ENCODE measurements at regions not wholly inside any gene's neighbourhood (a gene's known extent, or its start where the extent isn't known, plus 50 kb on each side); places are given as distances from the start of the nearest gene placed in this dataset.
"Not testable (repeated sequence)": the region's sequence is repeated elsewhere in the genome, so short reads cannot be mapped to it uniquely, and the experiment has no call there.

- Histone ChIP-seq H3K4me1 (ENCODE audit: control insufficient read depth in 1 of 2, insufficient read depth in 2 of 2, low read length in 2 of 2) (no peaks in the 10 kb centered on the region), H3K4me3 (ENCODE audit: low read depth in 1 of 2, low read length in 2 of 2) (no peak overlapping the region), H3K9me3 (ENCODE audit: control insufficient read depth in 1 of 2, low read length in 2 of 2) (no peaks in the 10 kb centered on the region), H3K27me3 (ENCODE audit: low read depth, low read length) (no peaks in the 10 kb centered on the region), H3K27ac (ENCODE audit: low read length) (no peak overlapping the region), H3K36me3 (ENCODE audit: control insufficient read depth in 1 of 2, insufficient read depth in 2 of 2, low read length in 2 of 2) (no peaks in the 10 kb centered on the region)
Observed at GRCh38 chr11:69898123-69898522, 78.9 kb upstream of the FGF3 start.

GRCh38 chr11:69899957-69900821, 81.0 kb upstream of the FGF3 start:
- Histone ChIP-seq H3K4me1 (ENCODE audit: control insufficient read depth in 1 of 2, insufficient read depth in 2 of 2, low read length in 2 of 2) (no peaks in the 10 kb centered on the region), H3K9me3 (ENCODE audit: control insufficient read depth in 1 of 2, low read length in 2 of 2) (no peaks in the 10 kb centered on the region), H3K36me3 (ENCODE audit: control insufficient read depth in 1 of 2, insufficient read depth in 2 of 2, low read length in 2 of 2) (no peaks in the 10 kb centered on the region), H3K4me3 (ENCODE audit: low read depth in 1 of 2, low read length in 2 of 2) (no peak overlapping the region), H3K27me3 (ENCODE audit: low read depth, low read length) (no peaks in the 10 kb centered on the region), H3K27ac (ENCODE audit: low read length) (no peak overlapping the region)

GRCh38 chr11:69900822-69901302, 81.6 kb upstream of the FGF3 start:
- H3K27ac ChIP-seq (ENCODE audit: low read length); H3K27me3 ChIP-seq (ENCODE audit: low read depth, low read length); H3K4me3 ChIP-seq (ENCODE audit: low read depth in 1 of 2, low read length in 2 of 2); H3K4me1 ChIP-seq (ENCODE audit: control insufficient read depth in 1 of 2, insufficient read depth in 2 of 2, low read length in 2 of 2); H3K36me3 ChIP-seq (ENCODE audit: control insufficient read depth in 1 of 2, insufficient read depth in 2 of 2, low read length in 2 of 2); H3K9me3 ChIP-seq (ENCODE audit: control insufficient read depth in 1 of 2, low read length in 2 of 2): not testable (repeated sequence)

GRCh38 chr11:69902337-69902736, 83.1 kb upstream of the FGF3 start:
- no peaks in the 10 kb centered on the region for H3K27me3 ChIP-seq (ENCODE audit: low read depth, low read length)
- no peaks in the 10 kb centered on the region for H3K4me1 ChIP-seq (ENCODE audit: control insufficient read depth in 1 of 2, insufficient read depth in 2 of 2, low read length in 2 of 2)
- H3K9me3 ChIP-seq (ENCODE audit: control insufficient read depth in 1 of 2, low read length in 2 of 2), result no peaks in the 10 kb centered on the region

GRCh38 chr11:69903211-69903610, 84.0 kb upstream of the FGF3 start:
- H3K9me3 ChIP-seq (ENCODE audit: control insufficient read depth in 1 of 2, low read length in 2 of 2), result no peaks in the 10 kb centered on the region
- H3K4me1 ChIP-seq (ENCODE audit: control insufficient read depth in 1 of 2, insufficient read depth in 2 of 2, low read length in 2 of 2), result no peaks in the 10 kb centered on the region
- H3K27me3 ChIP-seq (ENCODE audit: low read depth, low read length), result no peaks in the 10 kb centered on the region
- H3K4me3 ChIP-seq (ENCODE audit: low read depth in 1 of 2, low read length in 2 of 2), result no peak overlapping the region
- no peak overlapping the region for H3K27ac ChIP-seq (ENCODE audit: low read length)
- H3K36me3 ChIP-seq (ENCODE audit: control insufficient read depth in 1 of 2, insufficient read depth in 2 of 2, low read length in 2 of 2), result no peaks in the 10 kb centered on the region

More at GRCh38 chr11:69902337-69902736, 83.1 kb upstream of the FGF3 start:
- H3K27ac ChIP-seq (ENCODE audit: low read length), result no peak overlapping the region
- no peak overlapping the region for H3K4me3 ChIP-seq (ENCODE audit: low read depth in 1 of 2, low read length in 2 of 2)
- no peaks in the 10 kb centered on the region for H3K36me3 ChIP-seq (ENCODE audit: control insufficient read depth in 1 of 2, insufficient read depth in 2 of 2, low read length in 2 of 2)

- H3K9me3 ChIP-seq (ENCODE audit: control insufficient read depth in 1 of 2, low read length in 2 of 2), result no peaks in the 10 kb centered on the region
- no peaks in the 10 kb centered on the region for H3K36me3 ChIP-seq (ENCODE audit: control insufficient read depth in 1 of 2, insufficient read depth in 2 of 2, low read length in 2 of 2)
- no peaks in the 10 kb centered on the region for H3K27me3 ChIP-seq (ENCODE audit: low read depth, low read length)
- no peaks in the 10 kb centered on the region for H3K4me1 ChIP-seq (ENCODE audit: control insufficient read depth in 1 of 2, insufficient read depth in 2 of 2, low read length in 2 of 2)
- H3K27ac ChIP-seq (ENCODE audit: low read length), result no peak overlapping the region
- H3K4me3 ChIP-seq (ENCODE audit: low read depth in 1 of 2, low read length in 2 of 2), result no peak overlapping the region
Observed at GRCh38 chr11:69904161-69904973, 85.2 kb upstream of the FGF3 start.

GRCh38 chr11:69904974-69905535, 85.8 kb upstream of the FGF3 start:
- Histone ChIP-seq H3K27ac (ENCODE audit: low read length) (no peak overlapping the region), H3K36me3 (ENCODE audit: control insufficient read depth in 1 of 2, insufficient read depth in 2 of 2, low read length in 2 of 2) (no peaks in the 10 kb centered on the region), H3K27me3 (ENCODE audit: low read depth, low read length) (no peaks in the 10 kb centered on the region), H3K9me3 (ENCODE audit: control insufficient read depth in 1 of 2, low read length in 2 of 2) (no peaks in the 10 kb centered on the region), H3K4me3 (ENCODE audit: low read depth in 1 of 2, low read length in 2 of 2) (no peak overlapping the region), H3K4me1 (ENCODE audit: control insufficient read depth in 1 of 2, insufficient read depth in 2 of 2, low read length in 2 of 2) (no peaks in the 10 kb centered on the region)

GRCh38 chr11:69905611-69906452, 86.6 kb upstream of the FGF3 start:
- no peak overlapping the region for H3K27ac ChIP-seq (ENCODE audit: low read length)
- no peaks in the 10 kb centered on the region for H3K27me3 ChIP-seq (ENCODE audit: low read depth, low read length)

GRCh38 chr11:69906453-69906907, 87.3 kb upstream of the FGF3 start:
- H3K27me3 ChIP-seq (ENCODE audit: low read depth, low read length), result no peaks in the 10 kb centered on the region

More at GRCh38 chr11:69905611-69906452, 86.6 kb upstream of the FGF3 start:
- Histone ChIP-seq H3K4me1 (ENCODE audit: control insufficient read depth in 1 of 2, insufficient read depth in 2 of 2, low read length in 2 of 2) (no peaks in the 10 kb centered on the region), H3K9me3 (ENCODE audit: control insufficient read depth in 1 of 2, low read length in 2 of 2) (no peaks in the 10 kb centered on the region), H3K4me3 (ENCODE audit: low read depth in 1 of 2, low read length in 2 of 2) (no peak overlapping the region), H3K36me3 (ENCODE audit: control insufficient read depth in 1 of 2, insufficient read depth in 2 of 2, low read length in 2 of 2) (no peaks in the 10 kb centered on the region)

GRCh38 chr11:69907611-69908010, 88.4 kb upstream of the FGF3 start:
- H3K4me3 ChIP-seq (ENCODE audit: low read depth in 1 of 2, low read length in 2 of 2), result no peak overlapping the region
- H3K36me3 ChIP-seq (ENCODE audit: control insufficient read depth in 1 of 2, insufficient read depth in 2 of 2, low read length in 2 of 2), result no peaks in the 10 kb centered on the region
- H3K27ac ChIP-seq (ENCODE audit: low read length), result no peak overlapping the region
- H3K4me1 ChIP-seq (ENCODE audit: control insufficient read depth in 1 of 2, insufficient read depth in 2 of 2, low read length in 2 of 2), result no peaks in the 10 kb centered on the region
- no peaks in the 10 kb centered on the region for H3K9me3 ChIP-seq (ENCODE audit: control insufficient read depth in 1 of 2, low read length in 2 of 2)
- no peaks in the 10 kb centered on the region for H3K27me3 ChIP-seq (ENCODE audit: low read depth, low read length)

More at GRCh38 chr11:69906453-69906907, 87.3 kb upstream of the FGF3 start:
- H3K4me1 ChIP-seq (ENCODE audit: control insufficient read depth in 1 of 2, insufficient read depth in 2 of 2, low read length in 2 of 2), result no peaks in the 10 kb centered on the region
- no peaks in the 10 kb centered on the region for H3K9me3 ChIP-seq (ENCODE audit: control insufficient read depth in 1 of 2, low read length in 2 of 2)
- H3K36me3 ChIP-seq (ENCODE audit: control insufficient read depth in 1 of 2, insufficient read depth in 2 of 2, low read length in 2 of 2), result no peaks in the 10 kb centered on the region
- H3K4me3 ChIP-seq (ENCODE audit: low read depth in 1 of 2, low read length in 2 of 2), result no peak overlapping the region
- no peak overlapping the region for H3K27ac ChIP-seq (ENCODE audit: low read length)

Data from muscle layer of duodenum (tissue), 2 donors.